ENCODE measurements at regions not wholly inside any gene's neighbourhood (a gene's known extent, or its start where the extent isn't known, plus 50 kb on each side); places are given as distances from the start of the nearest gene placed in this dataset.

- TF ChIP-seq POLR2AphosphoS5 (IDR thresholded peaks at IDR 0.05; ENCODE audit: borderline replicate concordance, low read depth, low read length), result no peak
- TF ChIP-seq EZH2 (IDR thresholded peaks at IDR 0.05), result no peak
- TF ChIP-seq FOXP2 (optimal IDR thresholded peaks at IDR 0.05; ENCODE audit: control extremely low read depth, extremely low read length, insufficient read depth), result no peak
These were observed 57.9 kb upstream of the TNRC6A start for GRCh38 chr16:24671455-24671954.

All from SK-N-MC (cell line).